Natural killer cell (primary cell): ENCODE measurements at regions not wholly inside any gene's neighbourhood (a gene's known extent, or its start where the extent isn't known, plus 50 kb on each side); places are given as distances from the start of the nearest gene placed in this dataset.

Experiments used
- ATAC-seq, 3 donors: fragments of 150-1000 bp in 2 of 3; fragments of 200-7000 bp in 1 of 3; cut with Tn5 transposase; 1 replicate in 1 of 3; 2 replicates in 2 of 3; pipeline ENCODE4 v1.10.0; 2021; ENCODE audit warnings: mild to moderate bottlenecking in 2 of 3, moderate library complexity in 2 of 3
- DNase-seq, 2 donors: peaks; one replicate each; pipeline versions ENCODE4 v3.0.0 to v3.0.0-alpha.2; 2013 to 2021; ENCODE audit warnings: mixed read lengths in 1 of 2
- H3K27ac ChIP-seq: one replicate; pipeline ENCODE4 v1.5.1; 2013; ENCODE audit warnings: mild to moderate bottlenecking, low read length
- H3K27me3 ChIP-seq: one replicate; pipeline ENCODE4 v1.6.1; 2013; ENCODE audit warnings: low read length; ENCODE audit not compliant: control insufficient read depth, insufficient read depth
- H3K36me3 ChIP-seq: one replicate; pipeline ENCODE4 v1.6.1; 2013; ENCODE audit warnings: low read length; ENCODE audit not compliant: control insufficient read depth, insufficient read depth
- H3K4me1 ChIP-seq: one replicate; pipeline ENCODE4 v1.6.1; 2013; ENCODE audit warnings: low read length; ENCODE audit not compliant: control insufficient read depth, insufficient read depth
- H3K4me3 ChIP-seq: one replicate; pipeline ENCODE4 v1.5.1; 2013; ENCODE audit warnings: low read length
- H3K9me3 ChIP-seq: one replicate; pipeline ENCODE4 v1.6.1; 2013; ENCODE audit warnings: low read length; ENCODE audit not compliant: control insufficient read depth, insufficient read depth
- H3K27ac Mint-ChIP-seq, 2 donors: one replicate each; pipeline ENCODE4 v1.8.0; 2022; ENCODE audit warnings: mild to moderate bottlenecking in 2 of 2, mixed read lengths in 2 of 2, moderate library complexity in 1 of 2
- H3K27me3 Mint-ChIP-seq, 2 donors: one replicate each; pipeline ENCODE4 v1.8.0; 2022; ENCODE audit warnings: low read depth in 2 of 2, mixed read lengths in 2 of 2
- H3K36me3 Mint-ChIP-seq: one replicate; pipeline ENCODE4 v1.8.0; 2022; ENCODE audit warnings: mixed read lengths
- H3K4me1 Mint-ChIP-seq, 2 donors: one replicate each; pipeline ENCODE4 v1.8.0; 2022; ENCODE audit warnings: mixed read lengths in 2 of 2
- H3K4me3 Mint-ChIP-seq: one replicate; pipeline ENCODE4 v1.8.0; 2022; ENCODE audit warnings: mild to moderate bottlenecking, moderate library complexity, mixed read lengths
- H3K9me3 Mint-ChIP-seq, 2 donors: one replicate each; pipeline ENCODE4 v1.8.0; 2022; ENCODE audit warnings: mixed read lengths in 2 of 2
- CTCF ChIP-seq: fragments of 200-600 bp; IDR thresholded peaks from one replicate; pipeline ENCODE4 v1.8.0; 2022; ENCODE audit warnings: antibody characterized with exemption
- WGBS: methylation state at CpG from one replicate; pipeline ENCODE4 v1.1.7; 2013; ENCODE audit warnings: missing lambda C conversion rate; ENCODE audit not compliant: insufficient coverage; 5-methylcytosine and 5-hydroxymethylcytosine counted together
- intact Hi-C: fragments of 100-400 bp; cut with micrococcal nuclease; formaldehyde crosslinking; loops from one replicate; pipeline ENCODE4 v1.14.2; 2022

GRCh38 chr9:14373336-14373666, 59.4 kb upstream of the NFIB start:
- Histone ChIP-seq H3K4me1 (no peaks in the 10 kb centered on the region), H3K4me3 (no peak overlapping the region), H3K27ac (no peak overlapping the region), H3K36me3 (no peaks in the 10 kb centered on the region), H3K27me3 (no peaks in the 10 kb centered on the region), H3K9me3 (no peaks in the 10 kb centered on the region)
- no peak overlapping the region for H3K4me3 Mint-ChIP-seq
- TF ChIP-seq CTCF, result no peak
- no peaks in the 10 kb centered on the region for H3K36me3 Mint-ChIP-seq
- H3K27me3 Mint-ChIP-seq, result no peaks in the 10 kb centered on the region
- H3K27ac Mint-ChIP-seq, result no peak overlapping the region
- ATAC-seq (no peak), DNase-seq (no peak)
- intact Hi-C loops, result no loop called here
- H3K4me1 Mint-ChIP-seq, result no peaks in the 10 kb centered on the region
- H3K9me3 Mint-ChIP-seq, result peaks cover 0 to 2% of the 10 kb centered on the region in 2 donors

- WGBS, result 54% methylated on average over 4 of the region's 4 CpGs
- H3K4me1 ChIP-seq, result no peaks in the 10 kb centered on the region
Observed at GRCh38 chr9:14372437-14373335, 58.7 kb upstream of the NFIB start.

GRCh38 chr9:14369011-14369410, 55.1 kb upstream of the NFIB start:
- TF ChIP-seq CTCF, result no peak
- no peak overlapping the region for H3K27ac ChIP-seq
- Mint-ChIP-seq H3K4me1 (no peaks in the 10 kb centered on the region), H3K36me3 (no peaks in the 10 kb centered on the region), H3K9me3 (peaks cover 0 to 7% of the 10 kb centered on the region in 2 donors), H3K4me3 (no peak overlapping the region), H3K27me3 (peaks cover 0 to 8% of the 10 kb centered on the region in 2 donors), H3K27ac (no peak overlapping the region)
- intact Hi-C loops, result no loop called here
- WGBS, result 95% methylated on average over 5 of the region's 6 CpGs
- peaks cover 3% of the 10 kb centered on the region for H3K27me3 ChIP-seq
- no peaks in the 10 kb centered on the region for H3K4me1 ChIP-seq
- DNase-seq, result no peak
- H3K4me3 ChIP-seq, result no peak overlapping the region
- no peak for ATAC-seq
- no peaks in the 10 kb centered on the region for H3K9me3 ChIP-seq
- H3K36me3 ChIP-seq, result no peaks in the 10 kb centered on the region

More at GRCh38 chr9:14372437-14373335, 58.7 kb upstream of the NFIB start:
- DNase-seq (no peak), ATAC-seq (no peak)
- Mint-ChIP-seq H3K9me3 (peaks cover 0 to 2% of the 10 kb centered on the region in 2 donors), H3K27me3 (no peaks in the 10 kb centered on the region), H3K4me1 (no peaks in the 10 kb centered on the region), H3K4me3 (no peak overlapping the region), H3K36me3 (no peaks in the 10 kb centered on the region), H3K27ac (no peak overlapping the region)
- Histone ChIP-seq H3K4me3 (no peak overlapping the region), H3K27ac (no peak overlapping the region), H3K9me3 (no peaks in the 10 kb centered on the region), H3K36me3 (no peaks in the 10 kb centered on the region), H3K27me3 (no peaks in the 10 kb centered on the region)
- intact Hi-C loops, result no loop called here
- TF ChIP-seq CTCF, result no peak

GRCh38 chr9:14366076-14366475, 52.1 kb upstream of the NFIB start:
- Histone ChIP-seq H3K4me1 (no peaks in the 10 kb centered on the region), H3K4me3 (no peak overlapping the region), H3K9me3 (no peaks in the 10 kb centered on the region), H3K27ac (no peak overlapping the region), H3K36me3 (no peaks in the 10 kb centered on the region), H3K27me3 (peaks cover 3% of the 10 kb centered on the region)
- DNase-seq (no peak), ATAC-seq (no peak)
- no peak for TF ChIP-seq CTCF
- intact Hi-C loops, result no loop called here
- no peaks in the 10 kb centered on the region for H3K4me1 Mint-ChIP-seq
- H3K4me3 Mint-ChIP-seq, result no peak overlapping the region
- peaks cover 0 to 7% of the 10 kb centered on the region in 2 donors for H3K9me3 Mint-ChIP-seq
- H3K36me3 Mint-ChIP-seq, result no peaks in the 10 kb centered on the region
- H3K27me3 Mint-ChIP-seq, result peaks cover 0 to 8% of the 10 kb centered on the region in 2 donors
- WGBS, result 17% methylated on average over 10 of the region's 10 CpGs
- no peak overlapping the region for H3K27ac Mint-ChIP-seq
